ENCODE measurements at regions not wholly inside any gene's neighbourhood (a gene's known extent, or its start where the extent isn't known, plus 50 kb on each side); places are given as distances from the start of the nearest gene placed in this dataset.

GRCh38 chr1:106944721-106945120, 111.8 kb upstream of the PRMT6 start:
- H3K27me3 ChIP-seq (ENCODE audit: low read depth): no peaks in the 10 kb centered on the region
- DNase-seq: no peak

GRCh38 chr1:106952776-106953175, 103.7 kb upstream of the PRMT6 start:
- Histone ChIP-seq H3K9me3 (replicated peaks) (no peaks in the 10 kb centered on the region), H3K4me3 (no peak overlapping the region), H3K4me1 (no peaks in the 10 kb centered on the region), H3K27ac (replicated peaks) (no peak overlapping the region), H3K27me3 (ENCODE audit: low read depth) (no peaks in the 10 kb centered on the region), H3K36me3 (no peaks in the 10 kb centered on the region)
- no peak for TF ChIP-seq CTCF (IDR thresholded peaks at IDR 0.05; ENCODE audit: borderline replicate concordance)
- DNase-seq: no peak
- intact Hi-C loops (cut with micrococcal nuclease): no loop called here

More at GRCh38 chr1:106944721-106945120, 111.8 kb upstream of the PRMT6 start:
- Histone ChIP-seq H3K4me3 (no peak overlapping the region), H3K4me1 (no peaks in the 10 kb centered on the region), H3K27ac (replicated peaks) (no peak overlapping the region), H3K9me3 (replicated peaks) (no peaks in the 10 kb centered on the region), H3K36me3 (no peaks in the 10 kb centered on the region)
- intact Hi-C loops (cut with micrococcal nuclease): no loop called here
- TF ChIP-seq CTCF (IDR thresholded peaks at IDR 0.05; ENCODE audit: borderline replicate concordance): no peak

GRCh38 chr1:106954661-106955229, 101.7 kb upstream of the PRMT6 start:
- TF ChIP-seq CTCF (IDR thresholded peaks at IDR 0.05; ENCODE audit: borderline replicate concordance): no peak
- Histone ChIP-seq H3K27ac (replicated peaks) (no peak overlapping the region), H3K36me3 (no peaks in the 10 kb centered on the region), H3K27me3 (ENCODE audit: low read depth) (no peaks in the 10 kb centered on the region), H3K4me1 (no peaks in the 10 kb centered on the region), H3K9me3 (replicated peaks) (no peaks in the 10 kb centered on the region), H3K4me3 (no peak overlapping the region)
- no peak for DNase-seq
- intact Hi-C loops (cut with micrococcal nuclease): no loop called here

GRCh38 chr1:106956721-106957120, 99.8 kb upstream of the PRMT6 start:
- no peak for TF ChIP-seq CTCF (IDR thresholded peaks at IDR 0.05; ENCODE audit: borderline replicate concordance)
- Histone ChIP-seq H3K4me1 (no peaks in the 10 kb centered on the region), H3K27ac (replicated peaks) (no peak overlapping the region), H3K4me3 (no peak overlapping the region), H3K36me3 (no peaks in the 10 kb centered on the region), H3K9me3 (replicated peaks) (no peaks in the 10 kb centered on the region), H3K27me3 (ENCODE audit: low read depth) (no peaks in the 10 kb centered on the region)
- DNase-seq: no peak
- intact Hi-C loops (cut with micrococcal nuclease): no loop called here

GRCh38 chr1:106957795-106958194, 98.7 kb upstream of the PRMT6 start:
- Histone ChIP-seq H3K4me3 (no peak overlapping the region), H3K4me1 (no peaks in the 10 kb centered on the region), H3K36me3 (no peaks in the 10 kb centered on the region), H3K27me3 (ENCODE audit: low read depth) (no peaks in the 10 kb centered on the region), H3K9me3 (replicated peaks) (no peaks in the 10 kb centered on the region), H3K27ac (replicated peaks) (no peak overlapping the region)
- intact Hi-C loops (cut with micrococcal nuclease): no loop called here
- TF ChIP-seq CTCF (IDR thresholded peaks at IDR 0.05; ENCODE audit: borderline replicate concordance): no peak
- DNase-seq: no peak

Data from left ventricle myocardium inferior (tissue), 1 donor.